ENCODE measurements at regions not wholly inside any gene's neighbourhood (a gene's known extent, or its start where the extent isn't known, plus 50 kb on each side); places are given as distances from the start of the nearest gene placed in this dataset.

GRCh38 chr4:8774071-8774470, 97.6 kb downstream of the HMX1 start:
- no peak for TF ChIP-seq TAF1 (IDR thresholded peaks at IDR 0.05; ENCODE audit: borderline replicate concordance, insufficient read depth, low read length)
- TF ChIP-seq SIN3A (IDR thresholded peaks at IDR 0.05; ENCODE audit: borderline replicate concordance, insufficient read depth, low read length) = no peak
- TF ChIP-seq REST (IDR thresholded peaks at IDR 0.05; ENCODE audit: insufficient read depth in 1 of 2, low read depth in 2 of 2, low read length in 2 of 2) = no peak

Measured in PFSK-1 (cell line).